ENCODE measurements at regions not wholly inside any gene's neighbourhood (a gene's known extent, or its start where the extent isn't known, plus 50 kb on each side); places are given as distances from the start of the nearest gene placed in this dataset.

DNA sequence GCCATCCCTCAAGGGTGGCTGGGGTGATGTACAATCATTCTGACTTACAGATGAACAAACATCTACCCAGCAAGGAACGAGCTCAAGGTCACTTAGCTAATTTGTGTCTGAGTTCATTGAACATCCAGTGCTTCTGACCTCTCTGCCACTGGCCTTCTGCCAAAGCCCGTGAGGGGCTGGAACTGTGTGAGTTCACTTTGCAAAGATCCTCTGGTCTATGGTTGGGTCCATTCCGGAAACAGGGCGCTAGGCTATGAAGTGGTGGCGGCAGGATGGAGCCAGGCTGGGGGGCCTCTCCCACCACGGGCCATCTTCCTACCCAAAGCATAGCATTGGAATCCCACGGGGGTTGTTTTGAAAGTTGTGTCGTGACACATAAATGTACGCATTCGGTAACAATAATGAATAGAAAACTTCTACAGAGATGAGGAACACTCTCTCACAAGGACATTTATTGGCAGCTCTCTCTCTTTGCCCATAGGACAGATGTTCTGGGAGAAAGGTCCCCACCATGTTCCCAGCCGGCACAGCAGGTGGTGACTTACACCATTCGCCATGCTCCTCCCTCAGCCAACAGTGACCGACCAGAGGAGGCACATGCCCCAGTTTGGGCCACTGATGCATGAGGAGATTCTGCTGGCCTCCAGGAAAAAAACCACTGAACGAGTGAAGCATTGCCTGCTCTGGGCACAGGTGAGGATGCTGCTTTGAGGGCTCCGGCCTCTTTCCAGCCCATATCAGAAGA lies 214.7 kb upstream of the CHRNA7 start:
- FAIRE-seq, result no peak
- no peak for DNase-seq (ENCODE audit: insufficient read length, low spot score)
- TF ChIP-seq CTCF (IDR thresholded peaks at IDR 0.05; ENCODE audit: insufficient read depth, missing control alignments), result no peak

- FAIRE-seq (no peak), DNase-seq (ENCODE audit: insufficient read length, low spot score) (no peak)
Measured at GRCh38 chr15:31822463-31822862, 207.9 kb upstream of the CHRNA7 start.

DNA sequence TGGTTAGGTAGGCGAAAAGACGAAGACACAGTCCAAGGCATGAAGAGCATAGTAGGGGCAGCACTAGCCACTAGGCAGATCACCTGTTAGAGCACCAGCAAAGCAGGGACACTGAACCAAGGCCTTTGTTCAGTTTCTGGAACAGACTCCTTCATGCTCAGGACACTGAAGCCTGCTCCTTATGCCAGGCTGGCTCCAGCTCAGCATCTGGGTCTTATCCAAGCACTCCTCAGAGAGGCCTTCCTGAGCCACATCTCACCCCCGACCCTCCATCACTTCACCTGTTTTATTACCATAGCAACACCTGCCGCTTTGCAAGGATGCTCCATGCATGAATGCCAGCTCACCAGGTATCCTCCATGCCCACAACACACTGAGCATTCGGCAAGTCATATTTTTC lies 206.3 kb upstream of the CHRNA7 start:
- DNase-seq (ENCODE audit: insufficient read length, low spot score) (no peak), FAIRE-seq (no peak)
- TF ChIP-seq CTCF (IDR thresholded peaks at IDR 0.05; ENCODE audit: insufficient read depth, missing control alignments), result no peak

More at GRCh38 chr15:31822463-31822862, 207.9 kb upstream of the CHRNA7 start:
- TF ChIP-seq CTCF (IDR thresholded peaks at IDR 0.05; ENCODE audit: insufficient read depth, missing control alignments), result no peak

- DNase-seq (ENCODE audit: insufficient read length, low spot score) (no peak), FAIRE-seq (no peak)
- no peak for TF ChIP-seq CTCF (IDR thresholded peaks at IDR 0.05; ENCODE audit: insufficient read depth, missing control alignments)
Measured at GRCh38 chr15:31828594-31828993, 201.7 kb upstream of the CHRNA7 start.

- TF ChIP-seq CTCF (IDR thresholded peaks at IDR 0.05; ENCODE audit: insufficient read depth, missing control alignments), result no peak
- DNase-seq (ENCODE audit: insufficient read length, low spot score) (no peak), FAIRE-seq (no peak)
Measured at GRCh38 chr15:31830591-31830990, 199.7 kb upstream of the CHRNA7 start.

GRCh38 chr15:31831596-31831995 lies 198.7 kb upstream of the CHRNA7 start:
- no peak for TF ChIP-seq CTCF (IDR thresholded peaks at IDR 0.05; ENCODE audit: insufficient read depth, missing control alignments)
- FAIRE-seq, result no peak
- DNase-seq (ENCODE audit: insufficient read length, low spot score), result no peak

DNA sequence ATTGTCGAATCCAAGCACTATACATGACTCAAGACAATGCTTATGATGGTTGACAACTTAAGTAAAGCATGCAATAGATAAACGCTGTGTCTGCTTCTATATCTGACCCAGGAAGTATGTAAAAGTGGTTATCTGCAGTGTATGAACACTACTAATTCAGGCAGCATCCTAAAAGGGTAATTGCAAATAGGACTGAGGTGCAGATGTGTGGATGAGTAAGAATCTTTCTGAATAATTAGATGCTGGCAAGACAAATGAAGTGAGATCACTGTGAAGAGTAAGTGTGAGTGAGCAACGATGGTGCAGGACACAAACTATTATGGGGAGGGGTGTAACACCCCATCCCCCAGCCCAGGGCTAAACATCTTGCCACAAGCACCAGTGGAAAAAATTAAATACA lies 195.7 kb upstream of the CHRNA7 start:
- DNase-seq (ENCODE audit: insufficient read length, low spot score) (no peak), FAIRE-seq (peak; percentile 6)
- TF ChIP-seq CTCF (IDR thresholded peaks at IDR 0.05; ENCODE audit: insufficient read depth, missing control alignments), result no peak
